ENCODE measurements at regions not wholly inside any gene's neighbourhood (a gene's known extent, or its start where the extent isn't known, plus 50 kb on each side); places are given as distances from the start of the nearest gene placed in this dataset.

- H3K27ac ChIP-seq (ENCODE audit: low read length) = no peak overlapping the region
- no peak overlapping the region for H3K9ac ChIP-seq (ENCODE audit: low read length in 2 of 2)
- no peaks in the 10 kb centered on the region for H3K36me3 ChIP-seq (ENCODE audit: control insufficient read depth in 2 of 2, insufficient read depth in 2 of 2, low read length in 2 of 2)
- H3K4me3 ChIP-seq (ENCODE audit: low read length in 2 of 2) = no peak overlapping the region
- peaks cover 4 to 7% of the 10 kb centered on the region in 2 donors for H3K27me3 ChIP-seq (ENCODE audit: control insufficient read depth in 1 of 2, insufficient read depth in 2 of 2, low read length in 2 of 2)
- H3K9me3 ChIP-seq (ENCODE audit: control insufficient read depth in 2 of 2, low read length in 2 of 2) = peaks cover 0 to 3% of the 10 kb centered on the region in 2 donors
- no peaks in the 10 kb centered on the region for H3K4me1 ChIP-seq (ENCODE audit: control insufficient read depth, insufficient read depth, low read length)
These were observed 169.0 kb downstream of the ENGASE start for GRCh38 chr17:79243603-79243990.

- Histone ChIP-seq H3K9me3 (ENCODE audit: control insufficient read depth in 2 of 2, low read length in 2 of 2) (peaks cover 0 to 3% of the 10 kb centered on the region in 2 donors), H3K27me3 (ENCODE audit: control insufficient read depth in 1 of 2, insufficient read depth in 2 of 2, low read length in 2 of 2) (peaks cover 4 to 7% of the 10 kb centered on the region in 2 donors), H3K36me3 (ENCODE audit: control insufficient read depth in 2 of 2, insufficient read depth in 2 of 2, low read length in 2 of 2) (no peaks in the 10 kb centered on the region), H3K4me3 (ENCODE audit: low read length in 2 of 2) (no peak overlapping the region), H3K9ac (ENCODE audit: low read length in 2 of 2) (no peak overlapping the region), H3K4me1 (ENCODE audit: control insufficient read depth, insufficient read depth, low read length) (no peaks in the 10 kb centered on the region), H3K27ac (ENCODE audit: low read length) (no peak overlapping the region)
These were observed 168.4 kb downstream of the ENGASE start for GRCh38 chr17:79242873-79243602.

- H3K4me3 ChIP-seq (ENCODE audit: low read length in 2 of 2) = no peak overlapping the region
- H3K27ac ChIP-seq (ENCODE audit: low read length) = no peak overlapping the region
- peaks cover 4 to 7% of the 10 kb centered on the region in 2 donors for H3K27me3 ChIP-seq (ENCODE audit: control insufficient read depth in 1 of 2, insufficient read depth in 2 of 2, low read length in 2 of 2)
- no peaks in the 10 kb centered on the region for H3K36me3 ChIP-seq (ENCODE audit: control insufficient read depth in 2 of 2, insufficient read depth in 2 of 2, low read length in 2 of 2)
- no peaks in the 10 kb centered on the region for H3K4me1 ChIP-seq (ENCODE audit: control insufficient read depth, insufficient read depth, low read length)
- H3K9me3 ChIP-seq (ENCODE audit: control insufficient read depth in 2 of 2, low read length in 2 of 2) = peaks cover 0 to 3% of the 10 kb centered on the region in 2 donors
- H3K9ac ChIP-seq (ENCODE audit: low read length in 2 of 2) = no peak overlapping the region
These were observed 167.8 kb downstream of the ENGASE start for GRCh38 chr17:79242393-79242792.

GRCh38 chr17:79241616-79242015 is 167.0 kb downstream of the ENGASE start:
- Histone ChIP-seq H3K4me3 (ENCODE audit: low read length in 2 of 2) (no peak overlapping the region), H3K9ac (ENCODE audit: low read length in 2 of 2) (no peak overlapping the region), H3K9me3 (ENCODE audit: control insufficient read depth in 2 of 2, low read length in 2 of 2) (peaks cover 0 to 3% of the 10 kb centered on the region in 2 donors), H3K4me1 (ENCODE audit: control insufficient read depth, insufficient read depth, low read length) (no peaks in the 10 kb centered on the region), H3K27me3 (ENCODE audit: control insufficient read depth in 1 of 2, insufficient read depth in 2 of 2, low read length in 2 of 2) (peaks cover 4 to 5% of the 10 kb centered on the region in 2 donors), H3K36me3 (ENCODE audit: control insufficient read depth in 2 of 2, insufficient read depth in 2 of 2, low read length in 2 of 2) (no peaks in the 10 kb centered on the region), H3K27ac (ENCODE audit: low read length) (no peak overlapping the region)

- H3K9ac ChIP-seq (ENCODE audit: low read length in 2 of 2) = no peak overlapping the region
- no peaks in the 10 kb centered on the region for H3K36me3 ChIP-seq (ENCODE audit: control insufficient read depth in 2 of 2, insufficient read depth in 2 of 2, low read length in 2 of 2)
- H3K4me1 ChIP-seq (ENCODE audit: control insufficient read depth, insufficient read depth, low read length) = no peaks in the 10 kb centered on the region
- H3K27ac ChIP-seq (ENCODE audit: low read length) = no peak overlapping the region
- no peak overlapping the region for H3K4me3 ChIP-seq (ENCODE audit: low read length in 2 of 2)
- no peaks in the 10 kb centered on the region for H3K9me3 ChIP-seq (ENCODE audit: control insufficient read depth in 2 of 2, low read length in 2 of 2)
- peaks cover 0 to 4% of the 10 kb centered on the region in 2 donors for H3K27me3 ChIP-seq (ENCODE audit: control insufficient read depth in 1 of 2, insufficient read depth in 2 of 2, low read length in 2 of 2)
These were observed 164.6 kb downstream of the ENGASE start for GRCh38 chr17:79239205-79239604.

- no peak overlapping the region for H3K9ac ChIP-seq (ENCODE audit: low read length in 2 of 2)
- peaks cover 0 to under 1% of the 10 kb centered on the region in 2 donors for H3K27me3 ChIP-seq (ENCODE audit: control insufficient read depth in 1 of 2, insufficient read depth in 2 of 2, low read length in 2 of 2)
These were observed 162.9 kb downstream of the ENGASE start for GRCh38 chr17:79237448-79238053.

GRCh38 chr17:79235808-79236207 is 161.2 kb downstream of the ENGASE start:
- no peak overlapping the region for H3K9ac ChIP-seq (ENCODE audit: low read length in 2 of 2)
- no peaks in the 10 kb centered on the region for H3K27me3 ChIP-seq (ENCODE audit: control insufficient read depth in 1 of 2, insufficient read depth in 2 of 2, low read length in 2 of 2)
- H3K36me3 ChIP-seq (ENCODE audit: control insufficient read depth in 2 of 2, insufficient read depth in 2 of 2, low read length in 2 of 2) = no peaks in the 10 kb centered on the region
- H3K4me3 ChIP-seq (ENCODE audit: low read length in 2 of 2) = no peak overlapping the region
- no peak overlapping the region for H3K27ac ChIP-seq (ENCODE audit: low read length)
- H3K4me1 ChIP-seq (ENCODE audit: control insufficient read depth, insufficient read depth, low read length) = no peaks in the 10 kb centered on the region
- H3K9me3 ChIP-seq (ENCODE audit: control insufficient read depth in 2 of 2, low read length in 2 of 2) = no peaks in the 10 kb centered on the region

More at GRCh38 chr17:79237448-79238053, 162.9 kb downstream of the ENGASE start:
- no peak overlapping the region for H3K27ac ChIP-seq (ENCODE audit: low read length)
- H3K9me3 ChIP-seq (ENCODE audit: control insufficient read depth in 2 of 2, low read length in 2 of 2) = no peaks in the 10 kb centered on the region
- no peak overlapping the region for H3K4me3 ChIP-seq (ENCODE audit: low read length in 2 of 2)
- H3K36me3 ChIP-seq (ENCODE audit: control insufficient read depth in 2 of 2, insufficient read depth in 2 of 2, low read length in 2 of 2) = no peaks in the 10 kb centered on the region
- no peaks in the 10 kb centered on the region for H3K4me1 ChIP-seq (ENCODE audit: control insufficient read depth, insufficient read depth, low read length)

- Histone ChIP-seq H3K4me3 (ENCODE audit: low read length in 2 of 2) (no peak overlapping the region), H3K27ac (ENCODE audit: low read length) (no peak overlapping the region), H3K27me3 (ENCODE audit: control insufficient read depth in 1 of 2, insufficient read depth in 2 of 2, low read length in 2 of 2) (no peaks in the 10 kb centered on the region), H3K36me3 (ENCODE audit: control insufficient read depth in 2 of 2, insufficient read depth in 2 of 2, low read length in 2 of 2) (no peaks in the 10 kb centered on the region), H3K9ac (ENCODE audit: low read length in 2 of 2) (no peak overlapping the region), H3K9me3 (ENCODE audit: control insufficient read depth in 2 of 2, low read length in 2 of 2) (no peaks in the 10 kb centered on the region), H3K4me1 (ENCODE audit: control insufficient read depth, insufficient read depth, low read length) (no peaks in the 10 kb centered on the region)
These were observed 159.4 kb downstream of the ENGASE start for GRCh38 chr17:79233916-79234551.

- no peak overlapping the region for H3K27ac ChIP-seq (ENCODE audit: low read length)
- H3K4me1 ChIP-seq (ENCODE audit: control insufficient read depth, insufficient read depth, low read length) = no peaks in the 10 kb centered on the region
- no peaks in the 10 kb centered on the region for H3K36me3 ChIP-seq (ENCODE audit: control insufficient read depth in 2 of 2, insufficient read depth in 2 of 2, low read length in 2 of 2)
- H3K9me3 ChIP-seq (ENCODE audit: control insufficient read depth in 2 of 2, low read length in 2 of 2) = no peaks in the 10 kb centered on the region
- no peaks in the 10 kb centered on the region for H3K27me3 ChIP-seq (ENCODE audit: control insufficient read depth in 1 of 2, insufficient read depth in 2 of 2, low read length in 2 of 2)
- H3K9ac ChIP-seq (ENCODE audit: low read length in 2 of 2) = no peak overlapping the region
- no peak overlapping the region for H3K4me3 ChIP-seq (ENCODE audit: low read length in 2 of 2)
These were observed 158.3 kb downstream of the ENGASE start for GRCh38 chr17:79232957-79233356.

- H3K27me3 ChIP-seq (ENCODE audit: control insufficient read depth in 1 of 2, insufficient read depth in 2 of 2, low read length in 2 of 2) = no peaks in the 10 kb centered on the region
- H3K9me3 ChIP-seq (ENCODE audit: control insufficient read depth in 2 of 2, low read length in 2 of 2) = no peaks in the 10 kb centered on the region
- H3K4me3 ChIP-seq (ENCODE audit: low read length in 2 of 2) = no peak overlapping the region
- no peak overlapping the region for H3K9ac ChIP-seq (ENCODE audit: low read length in 2 of 2)
- H3K36me3 ChIP-seq (ENCODE audit: control insufficient read depth in 2 of 2, insufficient read depth in 2 of 2, low read length in 2 of 2) = no peaks in the 10 kb centered on the region
- H3K4me1 ChIP-seq (ENCODE audit: control insufficient read depth, insufficient read depth, low read length) = no peaks in the 10 kb centered on the region
- H3K27ac ChIP-seq (ENCODE audit: low read length) = no peak overlapping the region
These were observed 157.2 kb downstream of the ENGASE start for GRCh38 chr17:79231766-79232287.
